Panc1 (cell line): ENCODE measurements at regions not wholly inside any gene's neighbourhood (a gene's known extent, or its start where the extent isn't known, plus 50 kb on each side); places are given as distances from the start of the nearest gene placed in this dataset.

Experiments
- ATAC-seq: fragments of 200-7000 bp; cut with Tn5 transposase; 2 replicates; pipeline ENCODE4 v1.9.1; 2020; ENCODE audit warnings: mild to moderate bottlenecking, moderate library complexity
- BruUV-seq: library from RNA; stranded (reverse); fragments of 400-500 nt; replicated peaks from 2 replicates; lab custom pipeline; 2021; lab: Mats Ljungman, UMichigan
- CTCF ChIA-PET: fragments of 300-600 bp; sonication (Branson Sonifier 250); formaldehyde crosslinking; loops from one replicate; lab custom pipeline; 2022; ENCODE audit warnings: antibody characterized with exemption; lab: Charles Lee
- POLR2A ChIA-PET: fragments of 300-600 bp; sonication (Branson Sonifier 250); formaldehyde crosslinking; loops from one replicate; lab custom pipeline; 2022; ENCODE audit warnings: antibody characterized with exemption; lab: Charles Lee
- DNase-seq: peaks from one replicate; pipeline ENCODE4 v3.0.0-alpha.2; 2010; ENCODE audit warnings: low read depth, low spot score
- H3K27ac ChIP-seq: 2 replicates; pipeline ENCODE4 v1.5.1; 2011; ENCODE audit warnings: mild to moderate bottlenecking, low read length, inconsistent platforms
- H3K27me3 ChIP-seq: fragments of 200-500 bp; sonication (Bioruptor generic); 2 replicates; pipeline ENCODE4 v1.6.0; 2014; ENCODE audit warnings: low read length, inconsistent platforms; ENCODE audit not compliant: control insufficient read depth, insufficient read depth
- H3K36me3 ChIP-seq: fragments of 200-500 bp; sonication (Bioruptor generic); 2 replicates; pipeline ENCODE4 v1.5.1; 2014; ENCODE audit warnings: inconsistent platforms, mild to moderate bottlenecking, low read length, moderate library complexity; ENCODE audit not compliant: control insufficient read depth, insufficient read depth
- H3K4me1 ChIP-seq: 2 replicates; pipeline ENCODE4 v1.5.1; 2011; ENCODE audit warnings: inconsistent platforms, mild to moderate bottlenecking, low read length, moderate library complexity; ENCODE audit not compliant: control insufficient read depth, insufficient read depth
- H3K4me3 ChIP-seq, 2 experiments: 2 replicates each; pipeline ENCODE4 v1.5.1; 2011 to 2012; ENCODE audit warnings: low read depth in 2 of 2, low read length in 2 of 2, mild to moderate bottlenecking in 2 of 2, inconsistent platforms in 1 of 2, moderate library complexity in 1 of 2
- H3K9me3 ChIP-seq: fragments of 200-500 bp; sonication (Bioruptor generic); 2 replicates; pipeline ENCODE4 v1.5.1; 2014; ENCODE audit warnings: low read depth, mild to moderate bottlenecking, inconsistent platforms, low read length, moderate library complexity; ENCODE audit not compliant: control insufficient read depth, insufficient read depth
- CTCF ChIP-seq: fragments of 450-650 bp; IDR thresholded peaks from 2 replicates; pipeline ENCODE4 v1.5.1; 2017; ENCODE audit warnings: mild to moderate bottlenecking
- POLR2AphosphoS5 ChIP-seq: IDR thresholded peaks from 2 replicates; pipeline ENCODE4 v1.6.1; 2012; ENCODE audit warnings: mild to moderate bottlenecking, low read depth, low read length, moderate library complexity
- REST ChIP-seq, 2 experiments: IDR thresholded peaks; 2 replicates each; pipeline ENCODE4 v1.6.1; 2011 to 2012; ENCODE audit warnings: low read depth in 2 of 2, control low read depth in 1 of 2, low read length in 1 of 2, mild to moderate bottlenecking in 1 of 2, moderate library complexity in 1 of 2; ENCODE audit not compliant: insufficient read depth in 1 of 2
- SIN3A ChIP-seq: IDR thresholded peaks from 2 replicates; pipeline ENCODE4 v1.6.1; 2012; ENCODE audit warnings: low read depth, mild to moderate bottlenecking, low read length, moderate library complexity, borderline replicate concordance; ENCODE audit not compliant: insufficient read depth
- TCF7L2 ChIP-seq: IDR thresholded peaks from 2 replicates; pipeline ENCODE4 v1.6.1; 2011; ENCODE audit warnings: mild to moderate bottlenecking, low read depth, low read length, inconsistent platforms
- in situ Hi-C: cut with HindIII; loops from 2 replicates; pipeline ENCODE4 v1.10.0; 2016; ENCODE audit warnings: low sequenced_read_pairs, low pct_unique_long_range_greater_than_20kb
- intact Hi-C: fragments of 100-400 bp; cut with micrococcal nuclease; formaldehyde crosslinking; loops from one replicate; pipeline ENCODE4 v1.10.0; 2022; ENCODE audit not compliant: unreplicated experiment

- no peak for ATAC-seq
- Histone ChIP-seq H3K27ac (no peak overlapping the region), H3K4me3 (no peak overlapping the region), H3K27me3 (no peaks in the 10 kb centered on the region), H3K4me1 (no peaks in the 10 kb centered on the region), H3K36me3 (no peaks in the 10 kb centered on the region), H3K9me3 (no peaks in the 10 kb centered on the region)
- TF ChIP-seq SIN3A (no peak), CTCF (no peak), TCF7L2 (no peak), POLR2AphosphoS5 (no peak), REST (IDR thresholded peaks at IDR 0.05; ENCODE audit: insufficient read depth in 1 of 2, low read depth in 2 of 2, low read length in 1 of 2) (no peak)
- CTCF ChIA-PET: no interaction called here
- intact Hi-C loops: no loop called here
- POLR2A ChIA-PET: no interaction called here
- DNase-seq: no peak
- BruUV-seq: no TSS peak
- in situ Hi-C loops: no loop called here
Measured at GRCh38 chr2:41379496-41380221, 668.2 kb upstream of the PKDCC start.

GRCh38 chr2:41381701-41382100, 666.1 kb upstream of the PKDCC start:
- in situ Hi-C loops: no loop called here
- no peaks in the 10 kb centered on the region for H3K4me1 ChIP-seq
- POLR2A ChIA-PET: no interaction called here
- H3K27me3 ChIP-seq: no peaks in the 10 kb centered on the region
- DNase-seq: no peak
- TF ChIP-seq TCF7L2 (no peak), REST (IDR thresholded peaks at IDR 0.05; ENCODE audit: insufficient read depth in 1 of 2, low read depth in 2 of 2, low read length in 1 of 2) (no peak), CTCF (no peak), SIN3A (no peak), POLR2AphosphoS5 (no peak)
- H3K4me3 ChIP-seq: no peak overlapping the region
- H3K36me3 ChIP-seq: no peaks in the 10 kb centered on the region
- no TSS peak for BruUV-seq
- no peak overlapping the region for H3K27ac ChIP-seq
- H3K9me3 ChIP-seq: no peaks in the 10 kb centered on the region
- ATAC-seq: no peak
- intact Hi-C loops: no loop called here
- CTCF ChIA-PET: no interaction called here
